SU-DHL-6 (cell line): ENCODE measurements at regions not wholly inside any gene's neighbourhood (a gene's known extent, or its start where the extent isn't known, plus 50 kb on each side); places are given as distances from the start of the nearest gene placed in this dataset.

Source experiments
- EZH2phosphoT487 ChIP-seq: fragments of 200-600 bp; sonication (generic), shearing (Covaris generic); conservative IDR thresholded peaks from 2 replicates; pipeline ENCODE4 v1.6.1; 2018; ENCODE audit warnings: mild to moderate bottlenecking, antibody characterized with exemption, low read length, moderate library complexity, mixed read lengths
- TF ChIP-seq, protein P1 (sequence below): fragments of 200-600 bp; sonication (generic); IDR thresholded peaks from one replicate; pipeline ENCODE4 v1.5.1; 2017; ENCODE audit warnings: antibody characterized with exemption, mild to moderate bottlenecking, low read length, moderate library complexity; ENCODE audit not compliant: insufficient read depth, poor library complexity, severe bottlenecking

DNA sequence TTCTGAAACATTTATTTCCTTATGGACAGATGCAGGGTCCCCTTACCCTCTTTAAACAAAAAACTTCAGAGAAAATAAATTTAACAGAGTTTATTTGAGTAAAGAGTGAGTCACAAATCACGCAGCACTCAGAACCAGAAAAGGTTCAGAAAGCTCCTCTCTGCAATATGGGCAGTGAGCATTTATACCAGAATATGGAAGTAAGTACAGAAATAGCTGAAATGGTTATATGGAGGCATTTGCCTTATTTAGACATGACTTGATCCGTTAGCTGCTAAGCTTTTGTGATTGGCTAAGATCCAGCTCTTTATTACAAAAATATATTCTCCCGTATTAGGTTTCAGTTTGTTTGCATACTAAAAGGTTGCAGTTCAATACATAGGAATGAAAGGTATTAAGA is 1554.1 kb downstream of the EFNA5 start:
- TF ChIP-seq, protein P1, sequence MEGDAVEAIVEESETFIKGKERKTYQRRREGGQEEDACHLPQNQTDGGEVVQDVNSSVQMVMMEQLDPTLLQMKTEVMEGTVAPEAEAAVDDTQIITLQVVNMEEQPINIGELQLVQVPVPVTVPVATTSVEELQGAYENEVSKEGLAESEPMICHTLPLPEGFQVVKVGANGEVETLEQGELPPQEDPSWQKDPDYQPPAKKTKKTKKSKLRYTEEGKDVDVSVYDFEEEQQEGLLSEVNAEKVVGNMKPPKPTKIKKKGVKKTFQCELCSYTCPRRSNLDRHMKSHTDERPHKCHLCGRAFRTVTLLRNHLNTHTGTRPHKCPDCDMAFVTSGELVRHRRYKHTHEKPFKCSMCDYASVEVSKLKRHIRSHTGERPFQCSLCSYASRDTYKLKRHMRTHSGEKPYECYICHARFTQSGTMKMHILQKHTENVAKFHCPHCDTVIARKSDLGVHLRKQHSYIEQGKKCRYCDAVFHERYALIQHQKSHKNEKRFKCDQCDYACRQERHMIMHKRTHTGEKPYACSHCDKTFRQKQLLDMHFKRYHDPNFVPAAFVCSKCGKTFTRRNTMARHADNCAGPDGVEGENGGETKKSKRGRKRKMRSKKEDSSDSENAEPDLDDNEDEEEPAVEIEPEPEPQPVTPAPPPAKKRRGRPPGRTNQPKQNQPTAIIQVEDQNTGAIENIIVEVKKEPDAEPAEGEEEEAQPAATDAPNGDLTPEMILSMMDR, result no peak
- no peak for TF ChIP-seq EZH2phosphoT487
